Vagina (tissue), 2 donors: ENCODE measurements at regions not wholly inside any gene's neighbourhood (a gene's known extent, or its start where the extent isn't known, plus 50 kb on each side); places are given as distances from the start of the nearest gene placed in this dataset.

Experiments used
- CTCF ChIP-seq, 3 experiments: fragments of 450-650 bp in 2 of 3; fragments of 200-600 bp in 1 of 3; sonication (generic) in 1 of 3; IDR thresholded peaks; one replicate each; pipeline ENCODE4 v1.5.1; 2017 to 2019; ENCODE audit warnings: antibody characterized with exemption in 3 of 3, mild to moderate bottlenecking in 2 of 3, moderate library complexity in 2 of 3
- POLR2A ChIP-seq, 2 donors: fragments of 450-650 bp; IDR thresholded peaks; one replicate each; pipeline ENCODE4 v1.6.1; 2017; ENCODE audit warnings: antibody characterized with exemption in 2 of 2, mild to moderate bottlenecking in 2 of 2, moderate library complexity in 2 of 2
- POLR2AphosphoS5 ChIP-seq, 2 donors: sonication (generic); formaldehyde crosslinking; IDR thresholded peaks; one replicate each; pipeline ENCODE4 v1.9.0; 2017; ENCODE audit warnings: antibody characterized with exemption in 2 of 2, mild to moderate bottlenecking in 2 of 2, low read depth in 1 of 2; ENCODE audit not compliant: insufficient read depth in 1 of 2

DNA sequence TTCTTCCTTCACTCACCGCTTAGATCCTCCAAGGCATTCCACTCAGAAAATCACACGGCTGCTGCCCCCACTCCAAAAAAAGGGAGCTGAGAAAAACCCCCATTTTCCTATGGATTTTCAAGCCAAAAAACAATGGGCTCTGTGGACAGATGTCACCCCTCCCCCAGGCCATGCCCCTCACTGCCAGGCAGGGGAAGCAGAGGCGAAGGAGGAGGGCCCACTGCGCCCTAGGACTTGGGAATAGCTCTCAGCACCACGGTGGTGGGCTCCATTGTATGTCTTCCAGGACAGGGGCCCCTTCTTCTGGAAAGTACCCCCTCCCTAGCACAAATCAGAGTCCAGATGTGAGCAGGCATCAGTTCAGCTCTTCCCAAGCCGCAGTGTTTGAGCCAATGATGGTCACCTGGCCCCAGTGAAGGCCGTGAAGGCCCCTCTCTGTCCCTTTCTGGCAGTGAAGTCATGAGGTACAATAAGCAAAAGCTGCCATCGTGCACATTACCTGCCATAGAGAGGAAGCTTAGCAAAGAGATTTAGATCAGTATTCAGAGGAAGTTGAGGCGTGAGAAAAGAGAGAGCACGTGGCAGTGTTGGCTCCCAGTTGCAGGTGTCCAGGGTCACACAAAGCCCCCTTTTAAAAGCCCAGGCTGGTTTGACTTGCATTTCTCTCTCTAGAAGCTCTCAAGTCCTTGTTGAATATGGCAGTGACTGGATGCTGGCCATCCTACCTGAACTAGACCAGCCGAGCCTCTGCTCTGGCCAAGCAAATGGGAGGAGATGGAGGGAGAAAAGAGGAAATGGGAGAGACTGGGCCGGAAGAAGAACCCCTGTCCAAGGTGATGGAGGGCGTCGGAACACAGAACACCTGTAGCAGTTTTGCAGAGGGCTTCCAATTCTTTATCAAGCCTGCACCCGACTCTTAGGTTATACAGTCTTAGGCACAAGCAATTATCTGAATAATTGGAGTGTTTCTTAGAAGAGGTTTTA is 149.0 kb downstream of the TOMM20 start:
- TF ChIP-seq CTCF (IDR thresholded peaks at IDR 0.05) (no peak), POLR2A (IDR thresholded peaks at IDR 0.05) (no peak), POLR2AphosphoS5 (IDR thresholded peaks at IDR 0.05; ENCODE audit: insufficient read depth in 1 of 2, low read depth in 1 of 2) (no peak)
